ENCODE measurements at regions not wholly inside any gene's neighbourhood (a gene's known extent, or its start where the extent isn't known, plus 50 kb on each side); places are given as distances from the start of the nearest gene placed in this dataset.

- WGBS = 96% methylated on average over 3 of the region's 5 CpGs
Measured at GRCh38 chr18:34620258-34620861, 89.7 kb upstream of the DTNA start.

GRCh38 chr18:34623557-34623956 is 86.5 kb upstream of the DTNA start:
- Histone ChIP-seq H3K36me3 (ENCODE audit: insufficient read depth, low read length) (peaks cover 3% of the 10 kb centered on the region; the same call in 1 of the 2 replicates), H3K9ac (ENCODE audit: low read depth, low read length) (no peak overlapping the region), H3K9me3 (ENCODE audit: insufficient read depth, low read depth, low read length) (no peaks in the 10 kb centered on the region), H3K4me3 (ENCODE audit: low read length) (no peak overlapping the region), H3K27me3 (ENCODE audit: insufficient read depth, low read length) (no peaks in the 10 kb centered on the region), H3K4me1 (ENCODE audit: insufficient read depth, low read length) (no peaks in the 10 kb centered on the region), H3K27ac (ENCODE audit: low read depth, low read length) (no peak overlapping the region)
- WGBS = 98% methylated on average over 2 of the region's 2 CpGs

More at GRCh38 chr18:34620258-34620861, 89.7 kb upstream of the DTNA start:
- H3K4me1 ChIP-seq (ENCODE audit: insufficient read depth, low read length) = no peaks in the 10 kb centered on the region
- no peaks in the 10 kb centered on the region for H3K27me3 ChIP-seq (ENCODE audit: insufficient read depth, low read length)
- H3K9ac ChIP-seq (ENCODE audit: low read depth, low read length) = no peak overlapping the region
- no peak overlapping the region for H3K27ac ChIP-seq (ENCODE audit: low read depth, low read length)
- H3K9me3 ChIP-seq (ENCODE audit: insufficient read depth, low read depth, low read length) = peaks cover 5% of the 10 kb centered on the region; the same call in 1 of the 2 replicates
- H3K4me3 ChIP-seq (ENCODE audit: low read length) = no peak overlapping the region
- H3K36me3 ChIP-seq (ENCODE audit: insufficient read depth, low read length) = peaks cover 3% of the 10 kb centered on the region; the same call in 1 of the 2 replicates

- Histone ChIP-seq H3K4me3 (ENCODE audit: low read length) (no peak overlapping the region), H3K9me3 (ENCODE audit: insufficient read depth, low read depth, low read length) (no peaks in the 10 kb centered on the region), H3K9ac (ENCODE audit: low read depth, low read length) (no peak overlapping the region), H3K27me3 (ENCODE audit: insufficient read depth, low read length) (no peaks in the 10 kb centered on the region), H3K4me1 (ENCODE audit: insufficient read depth, low read length) (no peaks in the 10 kb centered on the region), H3K36me3 (ENCODE audit: insufficient read depth, low read length) (peaks cover 3% of the 10 kb centered on the region; the same call in 1 of the 2 replicates), H3K27ac (ENCODE audit: low read depth, low read length) (no peak overlapping the region)
- WGBS = 83% methylated on average over 3 of the region's 3 CpGs
Measured at GRCh38 chr18:34624551-34624950, 85.5 kb upstream of the DTNA start.

DNA sequence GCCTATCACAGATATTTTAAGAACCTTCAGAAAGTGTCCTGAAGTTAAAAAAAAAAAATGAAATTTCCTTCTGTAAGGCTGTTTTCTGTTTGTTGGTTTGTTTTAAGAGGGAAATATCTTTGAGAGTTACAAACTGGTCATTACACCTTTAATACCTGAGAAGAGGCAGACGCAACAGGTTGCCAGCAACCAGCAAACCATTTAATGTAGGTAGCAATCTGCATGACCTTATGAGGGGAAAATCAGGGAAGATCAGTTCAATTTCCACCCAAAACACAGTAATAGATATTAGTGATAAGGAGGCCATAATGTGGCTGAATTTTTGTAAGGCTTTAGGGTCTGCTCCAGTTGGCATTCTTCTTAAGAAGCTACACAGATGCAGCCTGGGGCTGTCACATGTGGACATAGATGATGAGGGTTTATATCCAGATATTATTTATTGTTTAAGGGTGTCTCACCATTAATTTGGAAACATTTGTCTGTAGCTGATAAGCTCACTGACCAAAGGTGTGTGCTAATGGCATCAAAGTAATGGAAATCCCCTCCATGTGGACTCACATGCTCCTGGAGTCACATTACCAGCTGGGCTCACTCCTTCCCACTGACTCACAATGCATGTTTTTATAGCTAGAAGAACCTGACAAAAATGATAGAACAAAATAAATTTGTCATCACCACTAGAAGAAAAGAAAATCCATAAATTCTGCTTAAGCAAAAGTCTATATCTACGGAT is 83.5 kb upstream of the DTNA start:
- Histone ChIP-seq H3K4me3 (ENCODE audit: low read length) (no peak overlapping the region), H3K36me3 (ENCODE audit: insufficient read depth, low read length) (no peaks in the 10 kb centered on the region), H3K9me3 (ENCODE audit: insufficient read depth, low read depth, low read length) (no peaks in the 10 kb centered on the region), H3K4me1 (ENCODE audit: insufficient read depth, low read length) (peaks cover 4% of the 10 kb centered on the region; the same call in 1 of the 2 replicates), H3K27ac (ENCODE audit: low read depth, low read length) (no peak overlapping the region), H3K27me3 (ENCODE audit: insufficient read depth, low read length) (no peaks in the 10 kb centered on the region), H3K9ac (ENCODE audit: low read depth, low read length) (no peak overlapping the region)
- WGBS = no CpG with 5 or more reads among the region's 2 CpGs

- Histone ChIP-seq H3K4me3 (ENCODE audit: low read length) (no peak overlapping the region), H3K9me3 (ENCODE audit: insufficient read depth, low read depth, low read length) (no peaks in the 10 kb centered on the region), H3K36me3 (ENCODE audit: insufficient read depth, low read length) (no peaks in the 10 kb centered on the region), H3K4me1 (ENCODE audit: insufficient read depth, low read length) (peaks cover 11% of the 10 kb centered on the region), H3K27ac (ENCODE audit: low read depth, low read length) (no peak overlapping the region), H3K9ac (ENCODE audit: low read depth, low read length) (no peak overlapping the region), H3K27me3 (ENCODE audit: insufficient read depth, low read length) (no peaks in the 10 kb centered on the region)
- WGBS = 100% methylated on average over 1 of the region's 2 CpGs
Measured at GRCh38 chr18:34627137-34627920, 82.8 kb upstream of the DTNA start.

GRCh38 chr18:34631093-34631966 is 78.8 kb upstream of the DTNA start:
- H3K9me3 ChIP-seq (ENCODE audit: insufficient read depth, low read depth, low read length) = no peaks in the 10 kb centered on the region
- H3K9ac ChIP-seq (ENCODE audit: low read depth, low read length) = no peak overlapping the region
- H3K36me3 ChIP-seq (ENCODE audit: insufficient read depth, low read length) = no peaks in the 10 kb centered on the region
- H3K4me3 ChIP-seq (ENCODE audit: low read length) = no peak overlapping the region
- 94% methylated on average over 1 of the region's 4 CpGs for WGBS
- H3K27me3 ChIP-seq (ENCODE audit: insufficient read depth, low read length) = no peaks in the 10 kb centered on the region
- no peak overlapping the region for H3K27ac ChIP-seq (ENCODE audit: low read depth, low read length)
- peaks cover 14% of the 10 kb centered on the region for H3K4me1 ChIP-seq (ENCODE audit: insufficient read depth, low read length)

GRCh38 chr18:34632321-34632720 is 77.8 kb upstream of the DTNA start:
- Histone ChIP-seq H3K36me3 (ENCODE audit: insufficient read depth, low read length) (no peaks in the 10 kb centered on the region), H3K9ac (ENCODE audit: low read depth, low read length) (no peak overlapping the region), H3K4me3 (ENCODE audit: low read length) (no peak overlapping the region), H3K9me3 (ENCODE audit: insufficient read depth, low read depth, low read length) (no peaks in the 10 kb centered on the region), H3K4me1 (ENCODE audit: insufficient read depth, low read length) (peaks cover 14% of the 10 kb centered on the region), H3K27ac (ENCODE audit: low read depth, low read length) (no peak overlapping the region), H3K27me3 (ENCODE audit: insufficient read depth, low read length) (no peaks in the 10 kb centered on the region)
- WGBS = 61% methylated on average over 3 of the region's 3 CpGs

DNA sequence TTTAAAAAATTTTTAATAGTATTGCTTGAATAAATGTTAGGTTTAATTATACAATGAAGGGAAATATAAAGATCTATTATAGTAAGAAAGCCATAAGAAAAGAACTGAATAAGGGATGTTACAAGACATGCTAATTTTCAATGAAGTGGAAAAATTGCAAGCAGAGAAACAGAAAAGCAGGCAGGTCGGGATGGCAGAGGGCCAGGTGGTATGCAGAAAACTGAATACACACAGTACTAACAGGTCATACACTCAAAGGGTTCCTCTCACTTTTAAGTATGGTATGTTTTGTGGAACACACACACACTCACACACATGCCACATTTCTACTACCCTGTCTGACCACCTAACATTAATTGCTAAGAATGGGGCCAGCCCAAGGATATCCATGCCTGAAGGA is 76.7 kb upstream of the DTNA start:
- Histone ChIP-seq H3K4me1 (ENCODE audit: insufficient read depth, low read length) (peaks cover 14% of the 10 kb centered on the region), H3K9ac (ENCODE audit: low read depth, low read length) (no peak overlapping the region), H3K27me3 (ENCODE audit: insufficient read depth, low read length) (no peaks in the 10 kb centered on the region), H3K27ac (ENCODE audit: low read depth, low read length) (no peak overlapping the region), H3K4me3 (ENCODE audit: low read length) (no peak overlapping the region), H3K9me3 (ENCODE audit: insufficient read depth, low read depth, low read length) (no peaks in the 10 kb centered on the region), H3K36me3 (ENCODE audit: insufficient read depth, low read length) (no peaks in the 10 kb centered on the region)
- WGBS = 89% methylated on average over 1 of the region's 1 CpG

DNA sequence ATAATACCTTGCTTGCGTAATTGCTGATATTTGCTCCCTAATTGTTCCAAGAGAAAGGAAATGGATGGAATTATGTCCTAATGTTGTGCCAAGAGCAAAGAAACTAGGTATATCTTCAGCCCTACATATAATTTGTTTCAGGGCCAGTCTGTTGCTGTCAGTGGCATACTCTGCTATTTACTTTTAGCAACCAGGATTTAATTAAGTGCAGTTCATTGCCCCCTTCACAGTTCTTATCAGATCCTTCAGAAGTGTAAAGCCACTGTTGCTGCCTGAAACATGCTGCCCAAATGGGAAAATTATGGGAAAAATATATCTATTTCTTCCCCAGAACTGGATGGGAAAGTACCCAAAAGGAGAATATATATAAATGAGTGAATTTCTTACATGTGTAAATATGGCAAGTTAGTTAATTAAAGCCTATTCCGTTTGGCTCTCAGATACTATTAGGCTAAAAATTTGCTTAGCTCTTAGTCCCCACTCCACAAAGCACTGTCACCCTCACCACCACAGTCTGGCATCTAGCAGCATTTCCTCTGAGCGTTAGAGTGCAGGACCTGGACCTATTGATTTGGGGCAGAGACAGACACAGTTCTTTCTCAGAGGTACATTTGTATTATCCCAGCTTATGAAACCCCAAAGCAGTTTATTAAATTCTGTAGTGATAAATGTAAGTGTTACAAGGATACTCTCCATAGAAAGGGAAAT is 72.8 kb upstream of the DTNA start:
- Histone ChIP-seq H3K4me3 (ENCODE audit: low read length) (no peak overlapping the region), H3K27ac (ENCODE audit: low read depth, low read length) (no peak overlapping the region), H3K36me3 (ENCODE audit: insufficient read depth, low read length) (no peaks in the 10 kb centered on the region), H3K4me1 (ENCODE audit: insufficient read depth, low read length) (peaks cover 9% of the 10 kb centered on the region; the same call in 1 of the 2 replicates), H3K27me3 (ENCODE audit: insufficient read depth, low read length) (no peaks in the 10 kb centered on the region), H3K9me3 (ENCODE audit: insufficient read depth, low read depth, low read length) (no peaks in the 10 kb centered on the region), H3K9ac (ENCODE audit: low read depth, low read length) (no peak overlapping the region)
- WGBS = 82% methylated on average over 3 of the region's 3 CpGs

- Histone ChIP-seq H3K27ac (ENCODE audit: low read depth, low read length) (no peak overlapping the region), H3K36me3 (ENCODE audit: insufficient read depth, low read length) (no peaks in the 10 kb centered on the region)
Measured at GRCh38 chr18:34639687-34640086, 70.4 kb upstream of the DTNA start.

More at GRCh38 chr18:34639687-34640086, 70.4 kb upstream of the DTNA start:
- Histone ChIP-seq H3K9ac (ENCODE audit: low read depth, low read length) (no peak overlapping the region), H3K27me3 (ENCODE audit: insufficient read depth, low read length) (no peaks in the 10 kb centered on the region), H3K4me3 (ENCODE audit: low read length) (no peak overlapping the region), H3K9me3 (ENCODE audit: insufficient read depth, low read depth, low read length) (no peaks in the 10 kb centered on the region), H3K4me1 (ENCODE audit: insufficient read depth, low read length) (peaks cover 6% of the 10 kb centered on the region; the same call in 1 of the 2 replicates)
- no CpG with 5 or more reads among the region's 1 CpG for WGBS
